Motor neuron (in vitro differentiated cells): ENCODE measurements at regions not wholly inside any gene's neighbourhood (a gene's known extent, or its start where the extent isn't known, plus 50 kb on each side); places are given as distances from the start of the nearest gene placed in this dataset.

Source experiments
- ATAC-seq, 8 experiments: fragments of 200-7000 bp; cut with Tn5 transposase; replicated peaks in 6 of 8; 2 replicates each; pipeline ENCODE4 v1.8.0; 2021; ENCODE audit warnings: mild to moderate bottlenecking in 8 of 8, moderate library complexity in 8 of 8
- H3K27ac ChIP-seq, 2 donors: fragments of 250-450 bp; sonication (Bioruptor Pico); 2 replicates each; pipeline ENCODE4 v1.9.0; 2021; ENCODE audit warnings: antibody characterized with exemption in 2 of 2, mild to moderate bottlenecking in 2 of 2, moderate library complexity in 1 of 2
- H3K4me1 ChIP-seq, 2 donors: fragments of 250-450 bp; sonication (Bioruptor Pico); replicated peaks in 1 of 2; 2 replicates each; pipeline ENCODE4 v1.6.1; 2021; ENCODE audit warnings: antibody characterized with exemption in 2 of 2, mild to moderate bottlenecking in 2 of 2, moderate library complexity in 1 of 2
- H3K4me3 ChIP-seq, 5 donors: fragments of 250-450 bp; sonication (Bioruptor Pico); 2 replicates each; pipeline ENCODE4 v1.9.0; 2021; ENCODE audit warnings: antibody characterized with exemption in 5 of 5, mild to moderate bottlenecking in 5 of 5, moderate library complexity in 4 of 5
- WGBS, 10 experiments: fragments of 450-650 bp; shearing (Covaris generic); methylation state at CpG; one replicate each; pipeline ENCODE4 v1.0.0; 2022; 5-methylcytosine and 5-hydroxymethylcytosine counted together
- in situ Hi-C, 9 experiments: fragments of 400-800 bp; cut with MboI; loops; one replicate each; pipeline ENCODE4 v1.15.0; 2021; ENCODE audit warnings: low sequenced_read_pairs in 9 of 9, low pct_unique_long_range_greater_than_20kb in 2 of 9; ENCODE audit not compliant: unreplicated experiment in 9 of 9

DNA sequence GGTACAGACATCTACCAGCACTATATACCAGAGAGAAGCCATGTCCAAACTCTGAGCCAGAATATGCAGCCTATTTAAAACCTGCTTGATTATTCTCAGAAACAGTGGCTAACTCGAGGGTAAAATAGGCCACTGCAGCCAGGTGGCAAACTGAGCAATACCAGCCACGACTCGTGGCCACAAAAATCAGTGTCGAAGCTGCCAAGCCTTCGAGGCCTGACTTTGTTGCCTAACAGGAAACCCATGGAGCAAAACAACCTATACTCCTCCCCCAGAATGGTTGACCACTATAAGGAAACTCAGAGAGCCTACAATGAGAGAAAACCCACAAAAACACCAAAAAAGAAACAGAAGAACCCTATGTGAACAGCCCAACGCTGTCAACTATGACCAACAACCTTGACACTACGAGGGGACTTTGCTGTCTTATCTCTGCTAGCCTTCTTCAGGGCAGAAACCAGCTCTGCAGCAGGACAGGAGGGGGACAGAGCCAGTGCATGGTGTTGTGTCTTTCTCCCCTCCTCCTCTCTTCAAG is 133.8 kb downstream of the TMEM174 start:
- Histone ChIP-seq H3K4me1 (peaks cover 0 to 9% of the 10 kb centered on the region in 2 donors), H3K27ac (no peak overlapping the region), H3K4me3 (no peak overlapping the region)
- in situ Hi-C loops = no loop called here
- no peak for ATAC-seq
- 28 to 100% (median 77%) methylated on average over 1 to 3 of the region's 7 CpGs; no CpG with 5 or more reads in 5 of the 10 experiments for WGBS, 10 experiments

- ATAC-seq = no peak
- no peak overlapping the region for H3K27ac ChIP-seq
- in situ Hi-C loops = no loop called here
- H3K4me1 ChIP-seq = peaks cover 0 to 5% of the 10 kb centered on the region in 2 donors
- H3K4me3 ChIP-seq = no peak overlapping the region
- WGBS, 10 experiments = 33 to 94% (median 61%) methylated on average over 1 to 4 of the region's 4 CpGs; no CpG with 5 or more reads in 3 of the 10 experiments
Measured at GRCh38 chr5:73306078-73306719, 133.2 kb downstream of the TMEM174 start.

DNA sequence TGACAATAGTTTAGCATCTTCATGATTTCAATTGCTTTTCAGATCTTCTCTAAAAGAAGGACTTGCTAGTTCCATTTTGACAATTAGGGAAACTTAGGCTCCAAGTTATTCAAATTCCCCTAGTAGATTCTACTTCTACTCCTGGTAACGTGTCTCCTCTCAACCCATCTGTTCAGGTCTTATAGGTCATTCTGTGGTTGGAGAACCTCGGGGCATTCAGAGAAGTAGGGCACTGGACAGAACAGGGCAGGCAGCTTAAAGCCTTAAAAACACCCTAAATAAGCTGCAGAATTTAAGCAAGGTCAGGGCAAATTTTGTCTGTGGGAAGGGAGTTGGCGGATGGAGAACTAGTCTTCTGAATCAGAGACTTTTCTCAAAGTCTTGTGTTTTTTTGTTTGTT is 132.4 kb downstream of the TMEM174 start:
- Histone ChIP-seq H3K27ac (no peak overlapping the region), H3K4me3 (no peak overlapping the region), H3K4me1 (peaks cover 0 to 10% of the 10 kb centered on the region in 2 donors)
- 80 to 100% (median 88%) methylated on average over 1 to 3 of the region's 3 CpGs; no CpG with 5 or more reads in 1 of the 10 experiments for WGBS, 10 experiments
- ATAC-seq = no peak
- in situ Hi-C loops = no loop called here

DNA sequence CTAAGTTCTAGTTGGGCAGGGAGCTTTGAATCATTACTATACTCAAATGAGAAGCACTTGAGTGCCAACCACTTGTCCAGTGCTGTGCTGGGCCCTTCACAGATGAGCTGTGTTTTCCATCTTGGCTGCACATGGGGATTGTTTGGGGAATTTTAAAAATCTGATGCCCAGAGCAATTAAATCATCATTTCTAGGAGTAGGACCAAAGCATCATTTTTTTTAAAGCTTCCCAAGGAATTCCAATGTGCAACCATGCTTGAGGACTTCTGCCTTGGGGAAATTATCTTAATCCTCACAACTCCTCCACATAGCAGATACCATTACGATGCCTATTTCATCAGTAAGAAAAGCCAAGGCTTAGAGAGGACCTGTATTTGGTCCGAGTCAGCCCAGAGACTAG is 131.4 kb downstream of the TMEM174 start:
- Histone ChIP-seq H3K27ac (no peak overlapping the region), H3K4me1 (peaks cover 4 to 10% of the 10 kb centered on the region in 2 donors), H3K4me3 (no peak overlapping the region)
- in situ Hi-C loops = no loop called here
- no peak for ATAC-seq
- 71 to 100% (median 76%) methylated on average over 1 to 2 of the region's 2 CpGs; no CpG with 5 or more reads in 5 of the 10 experiments for WGBS, 10 experiments

GRCh38 chr5:73303148-73304079 is 130.4 kb downstream of the TMEM174 start:
- Histone ChIP-seq H3K4me1 (peaks cover 4 to 13% of the 10 kb centered on the region in 2 donors), H3K27ac (no peak overlapping the region), H3K4me3 (no peak overlapping the region)
- 0 to 93% (median 46%) methylated on average over 1 to 8 of the region's 77 CpGs; no CpG with 5 or more reads in 3 of the 10 experiments for WGBS, 10 experiments
- in situ Hi-C loops = no loop called here
- peak in 4 of 8 experiments; percentile 16 to 68 (median 33) for ATAC-seq

- in situ Hi-C loops = no loop called here
- H3K4me1 ChIP-seq = peaks cover 4 to 13% of the 10 kb centered on the region in 2 donors
- H3K4me3 ChIP-seq = no peak overlapping the region
- no peak overlapping the region for H3K27ac ChIP-seq
- WGBS, 10 experiments = 20 to 100% (median 68%) methylated on average over 1 to 7 of the region's 9 CpGs; no CpG with 5 or more reads in 2 of the 10 experiments
- no peak for ATAC-seq
Measured at GRCh38 chr5:73302797-73303147, 129.8 kb downstream of the TMEM174 start.

DNA sequence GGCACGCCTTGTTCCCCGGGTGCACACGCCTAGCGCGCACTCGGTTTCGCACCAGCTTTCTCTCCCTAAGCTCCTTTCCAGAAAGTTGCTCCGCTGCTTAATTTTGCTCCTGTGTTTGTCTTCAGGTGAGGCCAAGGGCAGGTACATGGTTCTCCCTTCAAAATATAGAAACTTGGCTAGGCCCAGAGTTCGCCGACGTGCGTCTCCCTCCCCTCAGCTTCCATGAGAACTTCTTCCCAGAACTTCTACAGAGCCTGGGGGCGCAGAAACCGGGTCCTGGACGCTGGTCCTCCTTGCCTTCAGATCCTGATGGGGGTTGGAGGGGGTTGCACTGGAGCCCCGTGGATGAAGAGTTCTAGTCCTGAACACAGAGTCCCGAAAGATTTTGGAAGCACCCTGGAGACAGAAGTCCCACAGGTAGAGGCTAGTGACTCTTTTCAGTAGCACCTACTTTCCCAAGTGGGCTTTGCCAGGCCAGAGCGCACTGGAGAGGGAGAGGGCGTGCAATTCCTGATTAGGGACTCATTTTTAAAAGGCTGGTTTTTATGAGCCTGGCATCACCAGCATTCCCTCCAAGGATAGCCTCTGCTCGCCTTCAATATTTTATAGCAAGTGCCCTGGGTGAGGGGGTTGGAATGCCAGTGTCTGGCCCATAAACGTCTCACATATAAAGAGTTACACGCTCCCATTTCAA is 128.4 kb downstream of the TMEM174 start:
- 17 to 100% (median 62%) methylated on average over 1 to 15 of the region's 22 CpGs; no CpG with 5 or more reads in 4 of the 10 experiments for WGBS, 10 experiments
- in situ Hi-C loops = no loop called here
- H3K4me3 ChIP-seq = no peak overlapping the region

GRCh38 chr5:73300337-73301207 is 127.6 kb downstream of the TMEM174 start:
- H3K27ac ChIP-seq = no peak overlapping the region
- in situ Hi-C loops = no loop called here
- 0 to 80% (median 17%) methylated on average over 1 to 28 of the region's 37 CpGs for WGBS, 10 experiments

More for the DNA sequence above, 128.4 kb downstream of the TMEM174 start:
- Histone ChIP-seq H3K4me1 (peaks cover 4 to 13% of the 10 kb centered on the region in 2 donors), H3K27ac (no peak overlapping the region)
- no peak for ATAC-seq

DNA sequence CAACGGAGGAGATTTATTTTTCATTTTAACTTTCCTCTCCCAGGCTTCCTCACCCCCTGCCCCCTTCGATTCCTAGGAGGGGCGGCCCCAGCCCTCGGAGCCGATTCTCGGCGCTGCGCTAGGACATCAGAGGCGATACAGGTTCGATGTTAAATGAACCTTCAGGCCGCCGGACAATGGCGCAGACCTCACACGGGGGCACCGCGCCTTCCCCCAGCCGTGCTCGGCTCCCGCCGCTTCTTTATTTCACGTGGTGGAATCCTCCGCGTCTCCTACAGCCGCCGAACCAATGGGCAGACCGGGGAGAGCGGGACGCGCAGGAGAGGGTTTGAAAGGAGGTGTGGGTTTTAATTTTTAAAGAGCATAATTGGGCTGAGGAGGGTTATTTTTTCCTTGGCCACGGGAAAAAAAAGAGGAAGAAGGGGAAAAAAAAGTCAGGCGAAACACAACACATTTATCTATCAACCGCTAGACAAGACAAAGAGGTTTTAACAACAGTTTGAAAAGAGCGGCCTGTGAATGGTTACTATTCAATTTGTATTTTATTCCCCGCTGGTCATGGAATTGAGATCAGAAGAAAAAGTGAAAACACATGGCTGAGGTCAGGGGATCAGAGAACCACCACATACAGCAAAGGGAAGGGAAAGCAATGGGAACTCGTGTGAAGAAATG is 126.8 kb downstream of the TMEM174 start:
- H3K27ac ChIP-seq = no peak overlapping the region
- 0 to 66% (median 14%) methylated on average over 2 to 24 of the region's 35 CpGs for WGBS, 10 experiments
- H3K4me3 ChIP-seq = peak overlapping the region in 4 of 5 donors; percentile 3 to 25 (median 13)
- peaks cover 4 to 13% of the 10 kb centered on the region in 2 donors for H3K4me1 ChIP-seq
- ATAC-seq = peak in 3 of 8 experiments; percentile 26 to 61 (median 36)
- in situ Hi-C loops = no loop called here

More at GRCh38 chr5:73300337-73301207, 127.6 kb downstream of the TMEM174 start:
- H3K4me1 ChIP-seq = peaks cover 4 to 13% of the 10 kb centered on the region in 2 donors
- no peak overlapping the region for H3K4me3 ChIP-seq
- no peak for ATAC-seq

DNA sequence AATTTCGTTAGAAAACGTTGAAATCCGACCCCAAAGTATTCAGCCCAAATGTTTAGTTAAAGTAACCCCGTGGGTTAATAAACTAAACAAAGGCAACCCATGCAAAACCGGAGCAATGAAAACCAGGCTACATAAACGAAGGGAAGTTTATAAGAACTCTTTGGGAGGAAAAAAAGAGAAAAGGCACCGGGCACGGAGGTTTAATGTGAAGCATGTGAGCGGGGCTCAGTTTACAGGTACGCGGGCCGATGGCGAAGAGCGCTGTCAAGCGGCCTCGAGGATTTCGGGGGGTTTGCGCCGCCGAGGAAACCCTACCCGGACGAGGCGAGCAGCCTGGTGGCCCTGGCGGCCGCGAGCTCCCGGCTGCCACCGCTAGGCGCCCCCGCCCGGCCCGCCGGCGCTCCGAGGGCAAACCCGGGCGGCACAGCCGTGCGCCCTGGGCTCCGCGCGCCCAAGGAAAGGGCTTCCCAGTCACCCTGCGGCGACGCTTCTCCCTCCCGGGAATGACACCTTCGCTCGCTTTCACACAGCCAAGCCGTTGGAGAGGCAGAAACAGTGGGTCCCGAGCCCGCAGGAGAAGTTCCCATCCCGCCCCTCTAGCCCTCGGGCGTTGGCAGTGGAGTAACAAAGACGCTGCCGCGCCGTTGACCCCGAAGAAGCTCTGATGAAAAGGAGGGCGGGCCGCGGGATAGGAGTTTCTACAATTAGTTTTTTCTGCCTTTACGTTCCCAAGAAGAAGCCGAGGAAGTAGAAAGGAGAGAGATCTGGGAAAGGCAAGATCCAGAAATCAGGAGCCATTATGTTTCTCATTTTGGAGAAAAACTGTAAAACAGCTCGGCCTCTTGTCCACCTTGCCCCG is 126.0 kb downstream of the TMEM174 start:
- 0 to 44% (median 3%) methylated on average over 1 to 46 of the region's 66 CpGs for WGBS, 10 experiments

GRCh38 chr5:73298251-73298771 is 125.3 kb downstream of the TMEM174 start:
- ATAC-seq = no peak
- in situ Hi-C loops = no loop called here
- H3K27ac ChIP-seq = no peak overlapping the region
- H3K4me1 ChIP-seq = peaks cover 4 to 11% of the 10 kb centered on the region in 2 donors
- 0 to 46% (median 28%) methylated on average over 2 to 19 of the region's 50 CpGs; no CpG with 5 or more reads in 4 of the 10 experiments for WGBS, 10 experiments
- no peak overlapping the region for H3K4me3 ChIP-seq

More for the DNA sequence above, 126.0 kb downstream of the TMEM174 start:
- in situ Hi-C loops = no loop called here
- H3K4me1 ChIP-seq = peaks cover 4 to 13% of the 10 kb centered on the region in 2 donors
- no peak overlapping the region for H3K27ac ChIP-seq
- peak in 7 of 8 experiments; percentile 35 to 86 (median 67) for ATAC-seq
- H3K4me3 ChIP-seq = peak overlapping the region in 2 of 5 donors; percentile 22 to 25
